Endothelial cell of umbilical vein (primary cell): ENCODE measurements at regions not wholly inside any gene's neighbourhood (a gene's known extent, or its start where the extent isn't known, plus 50 kb on each side); places are given as distances from the start of the nearest gene placed in this dataset.

Source experiments
- BruUV-seq: library from RNA; stranded (reverse); fragments of 400-500 nt; replicated peaks from 2 replicates; lab custom pipeline; 2021; lab: Mats Ljungman, UMichigan
- CTCF ChIA-PET: fragments of 300-600, 350-600 bp; sonication (Branson Sonifier 250); formaldehyde crosslinking; loops from one replicate; lab custom pipeline; 2021; ENCODE audit warnings: antibody characterized with exemption, inconsistent platforms; lab: Charles Lee
- POLR2A ChIA-PET: fragments of 300-600, 350-600 bp; sonication (Branson Sonifier 250); formaldehyde crosslinking; loops from one replicate; lab custom pipeline; 2021; ENCODE audit warnings: antibody characterized with exemption, inconsistent platforms; lab: Charles Lee
- DNase-seq: peaks from one replicate; pipeline ENCODE4 v3.0.0-alpha.2; 2011; ENCODE audit warnings: low read depth, low spot score
- FAIRE-seq: peaks from 2 replicates; lab custom pipeline; 2011; peaks lifted over from hg19 to GRCh38; lab: Jason Lieb, UNC
- H2AFZ ChIP-seq: 2 replicates; pipeline ENCODE4 v1.6.0; 2012; ENCODE audit warnings: low read depth, low read length, control low read depth, inconsistent platforms
- H3K27ac ChIP-seq: 2 replicates; pipeline ENCODE4 v1.5.1; 2011; ENCODE audit warnings: low read depth, mild to moderate bottlenecking, control low read depth, low read length, moderate library complexity; ENCODE audit not compliant: insufficient read depth
- H3K27me3 ChIP-seq, 2 experiments: 2 replicates each; pipeline versions ENCODE4 v1.6.0 to v1.6.1; 2011; ENCODE audit warnings: low read length in 2 of 2, mixed read lengths in 1 of 2; ENCODE audit not compliant: control insufficient read depth in 2 of 2, insufficient read depth in 2 of 2
- H3K36me3 ChIP-seq, 2 experiments: 2 replicates in 1 of 2; 3 replicates in 1 of 2; pipeline ENCODE4 v1.5.1; 2011; ENCODE audit warnings: low read length in 2 of 2, mild to moderate bottlenecking in 1 of 2, moderate library complexity in 1 of 2; ENCODE audit not compliant: control insufficient read depth in 2 of 2, insufficient read depth in 2 of 2; ENCODE audit errors: extremely low read depth in 1 of 2
- H3K4me1 ChIP-seq: 3 replicates; pipeline ENCODE4 v1.5.1; 2011; ENCODE audit warnings: mild to moderate bottlenecking, low read length; ENCODE audit not compliant: control insufficient read depth, insufficient read depth; ENCODE audit errors: extremely low read depth
- H3K4me2 ChIP-seq: 2 replicates; pipeline ENCODE4 v1.6.1; 2011; ENCODE audit warnings: low read length, control low read depth, mixed read lengths; ENCODE audit not compliant: insufficient read depth
- H3K4me3 ChIP-seq, 3 experiments: fragments of 200-600 bp in 1 of 3; sonication (generic), shearing (Covaris generic) in 1 of 3; replicated peaks in 1 of 3; 2 replicates each; pipeline ENCODE4 v1.5.1; 2011 to 2016; ENCODE audit warnings: control low read depth in 3 of 3, low read length in 3 of 3, mild to moderate bottlenecking in 2 of 3, inconsistent platforms in 1 of 3, low read depth in 1 of 3, moderate library complexity in 1 of 3; ENCODE audit not compliant: insufficient read depth in 1 of 3
- H3K79me2 ChIP-seq: 2 replicates; pipeline ENCODE4 v1.6.0; 2012; ENCODE audit warnings: low read length, inconsistent platforms; ENCODE audit not compliant: control insufficient read depth, insufficient read depth
- H3K9ac ChIP-seq: replicated peaks from 2 replicates; pipeline ENCODE3; 2011; ENCODE audit warnings: low read length, control low read depth; ENCODE audit not compliant: insufficient read depth; ENCODE audit errors: extremely low read depth
- H3K9me1 ChIP-seq: replicated peaks from 3 replicates; pipeline ENCODE4 v1.6.0; 2011; ENCODE audit warnings: mild to moderate bottlenecking, low read length; ENCODE audit not compliant: control insufficient read depth, insufficient read depth; ENCODE audit errors: extremely low read depth
- H3K9me3 ChIP-seq: replicated peaks from 2 replicates; pipeline ENCODE4 v1.5.1; 2012; ENCODE audit warnings: low read length, inconsistent platforms; ENCODE audit not compliant: control insufficient read depth, insufficient read depth
- H4K20me1 ChIP-seq: replicated peaks from 2 replicates; pipeline ENCODE3; 2011; ENCODE audit warnings: mild to moderate bottlenecking, low read length; ENCODE audit not compliant: control insufficient read depth, insufficient read depth; ENCODE audit errors: extremely low read depth
- EZH2 ChIP-seq: IDR thresholded peaks from 2 replicates; pipeline ENCODE4 v1.6.1; 2012; ENCODE audit warnings: borderline replicate concordance, low read depth, mild to moderate bottlenecking, moderate library complexity, low read length, inconsistent platforms; ENCODE audit not compliant: severe bottlenecking
- FOS ChIP-seq: IDR thresholded peaks from 2 replicates; pipeline ENCODE4 v1.6.1; 2011; ENCODE audit warnings: mild to moderate bottlenecking, low read length, moderate library complexity, borderline replicate concordance; ENCODE audit not compliant: insufficient read depth
- GATA2 ChIP-seq: IDR thresholded peaks from 2 replicates; pipeline ENCODE4 v1.7.0; 2011; ENCODE audit warnings: low read depth, mild to moderate bottlenecking, moderate library complexity, mixed read lengths, low read length; ENCODE audit not compliant: insufficient read length, insufficient read depth
- JUN ChIP-seq: IDR thresholded peaks from 2 replicates; pipeline ENCODE4 v1.6.1; 2011; ENCODE audit warnings: borderline replicate concordance, low read depth; ENCODE audit not compliant: insufficient read length, insufficient read depth
- MYC ChIP-seq: IDR thresholded peaks from one replicate; pipeline ENCODE4 v1.6.1; 2011; ENCODE audit warnings: mild to moderate bottlenecking, low read depth, low read length
- POLR2A ChIP-seq: IDR thresholded peaks from 2 replicates; pipeline ENCODE4 v1.6.1; 2012; ENCODE audit warnings: low read depth, mild to moderate bottlenecking, control low read depth, low read length
- POLR2AphosphoS5 ChIP-seq: IDR thresholded peaks from 2 replicates; pipeline ENCODE4 v1.6.1; 2012; ENCODE audit warnings: low read depth, mild to moderate bottlenecking, control low read depth, low read length, moderate library complexity; ENCODE audit not compliant: insufficient read depth
- dilution Hi-C: fragments of 300-500 bp; cut with MboI; formaldehyde crosslinking; loops from one replicate; pipeline ENCODE4 v1.15.0; 2019; ENCODE audit warnings: low sequenced_read_pairs; ENCODE audit not compliant: extremely low pct_ligation_motif_present
- intact Hi-C: fragments of 100-400 bp; cut with micrococcal nuclease; formaldehyde crosslinking; loops from one replicate; pipeline ENCODE4 v1.10.0; 2022
- TF ChIP-seq, protein P1 (sequence below), 2 donors: IDR thresholded peaks; 1 replicate in 1 of 2; 2 replicates in 1 of 2; pipeline ENCODE4 v1.5.1; 2011; ENCODE audit warnings: low read length in 2 of 2, mild to moderate bottlenecking in 2 of 2, moderate library complexity in 2 of 2, control low read depth in 1 of 2, inconsistent platforms in 1 of 2, low read depth in 1 of 2; ENCODE audit not compliant: insufficient read depth in 1 of 2; ENCODE audit errors: extremely low read depth in 1 of 2
- TF ChIP-seq, protein P2 (sequence below): IDR thresholded peaks from 2 replicates; pipeline ENCODE4 v1.6.1; 2011; ENCODE audit not compliant: insufficient read depth, insufficient read length

DNA sequence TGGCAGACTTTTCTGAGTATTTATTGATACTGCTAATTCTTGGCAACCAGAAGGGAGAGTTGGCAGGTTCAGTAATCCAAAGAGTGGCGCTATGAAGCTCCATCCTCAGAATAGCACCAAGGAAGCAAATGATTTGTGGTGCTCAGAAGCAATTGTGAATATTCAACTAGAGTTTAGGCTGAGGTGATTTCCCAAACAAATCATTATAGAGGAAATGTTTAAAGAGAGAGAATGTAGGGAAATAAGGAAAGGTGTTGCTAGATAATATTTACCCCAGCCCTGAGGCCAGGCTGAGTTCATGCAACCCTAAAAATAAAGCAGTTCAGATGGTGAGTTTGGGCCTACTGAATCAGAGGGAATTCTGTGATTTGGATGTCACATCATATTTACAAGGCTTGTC is 363.4 kb upstream of the PLXNA2 start:
- Histone ChIP-seq H3K9me1 (no peaks in the 10 kb centered on the region), H3K4me3 (no peak overlapping the region), H3K27ac (no peak overlapping the region), H3K79me2 (no peaks in the 10 kb centered on the region), H3K27me3 (no peaks in the 10 kb centered on the region), H2AFZ (no peak overlapping the region), H3K36me3 (no peaks in the 10 kb centered on the region), H3K4me1 (no peaks in the 10 kb centered on the region), H3K9ac (no peak overlapping the region), H3K4me2 (no peak overlapping the region), H3K9me3 (no peaks in the 10 kb centered on the region), H4K20me1 (no peaks in the 10 kb centered on the region)
- dilution Hi-C loops (no loop called here), intact Hi-C loops (no loop called here)
- POLR2A ChIA-PET: no interaction called here
- FAIRE-seq (no peak), DNase-seq (no peak)
- TF ChIP-seq MYC (no peak), JUN (no peak), EZH2 (no peak), POLR2A (no peak), FOS (no peak), GATA2 (no peak), POLR2AphosphoS5 (no peak)
- TF ChIP-seq, protein P1, sequence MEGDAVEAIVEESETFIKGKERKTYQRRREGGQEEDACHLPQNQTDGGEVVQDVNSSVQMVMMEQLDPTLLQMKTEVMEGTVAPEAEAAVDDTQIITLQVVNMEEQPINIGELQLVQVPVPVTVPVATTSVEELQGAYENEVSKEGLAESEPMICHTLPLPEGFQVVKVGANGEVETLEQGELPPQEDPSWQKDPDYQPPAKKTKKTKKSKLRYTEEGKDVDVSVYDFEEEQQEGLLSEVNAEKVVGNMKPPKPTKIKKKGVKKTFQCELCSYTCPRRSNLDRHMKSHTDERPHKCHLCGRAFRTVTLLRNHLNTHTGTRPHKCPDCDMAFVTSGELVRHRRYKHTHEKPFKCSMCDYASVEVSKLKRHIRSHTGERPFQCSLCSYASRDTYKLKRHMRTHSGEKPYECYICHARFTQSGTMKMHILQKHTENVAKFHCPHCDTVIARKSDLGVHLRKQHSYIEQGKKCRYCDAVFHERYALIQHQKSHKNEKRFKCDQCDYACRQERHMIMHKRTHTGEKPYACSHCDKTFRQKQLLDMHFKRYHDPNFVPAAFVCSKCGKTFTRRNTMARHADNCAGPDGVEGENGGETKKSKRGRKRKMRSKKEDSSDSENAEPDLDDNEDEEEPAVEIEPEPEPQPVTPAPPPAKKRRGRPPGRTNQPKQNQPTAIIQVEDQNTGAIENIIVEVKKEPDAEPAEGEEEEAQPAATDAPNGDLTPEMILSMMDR (IDR thresholded peaks at IDR 0.05; ENCODE audit: extremely low read depth in 1 of 2, insufficient read depth in 1 of 2, low read depth in 1 of 2, low read length in 2 of 2): no peak
- TF ChIP-seq, protein P2, sequence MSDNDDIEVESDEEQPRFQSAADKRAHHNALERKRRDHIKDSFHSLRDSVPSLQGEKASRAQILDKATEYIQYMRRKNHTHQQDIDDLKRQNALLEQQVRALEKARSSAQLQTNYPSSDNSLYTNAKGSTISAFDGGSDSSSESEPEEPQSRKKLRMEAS: no peak
- CTCF ChIA-PET: no interaction called here
- BruUV-seq: no TSS peak
